ENCODE measurements at regions not wholly inside any gene's neighbourhood (a gene's known extent, or its start where the extent isn't known, plus 50 kb on each side); places are given as distances from the start of the nearest gene placed in this dataset.

- TF ChIP-seq POLR2A (IDR thresholded peaks at IDR 0.05) (no peak), POLR2AphosphoS5 (IDR thresholded peaks at IDR 0.05) (no peak), EP300 (IDR thresholded peaks at IDR 0.05) (no peak)
- TF ChIP-seq, protein P1, sequence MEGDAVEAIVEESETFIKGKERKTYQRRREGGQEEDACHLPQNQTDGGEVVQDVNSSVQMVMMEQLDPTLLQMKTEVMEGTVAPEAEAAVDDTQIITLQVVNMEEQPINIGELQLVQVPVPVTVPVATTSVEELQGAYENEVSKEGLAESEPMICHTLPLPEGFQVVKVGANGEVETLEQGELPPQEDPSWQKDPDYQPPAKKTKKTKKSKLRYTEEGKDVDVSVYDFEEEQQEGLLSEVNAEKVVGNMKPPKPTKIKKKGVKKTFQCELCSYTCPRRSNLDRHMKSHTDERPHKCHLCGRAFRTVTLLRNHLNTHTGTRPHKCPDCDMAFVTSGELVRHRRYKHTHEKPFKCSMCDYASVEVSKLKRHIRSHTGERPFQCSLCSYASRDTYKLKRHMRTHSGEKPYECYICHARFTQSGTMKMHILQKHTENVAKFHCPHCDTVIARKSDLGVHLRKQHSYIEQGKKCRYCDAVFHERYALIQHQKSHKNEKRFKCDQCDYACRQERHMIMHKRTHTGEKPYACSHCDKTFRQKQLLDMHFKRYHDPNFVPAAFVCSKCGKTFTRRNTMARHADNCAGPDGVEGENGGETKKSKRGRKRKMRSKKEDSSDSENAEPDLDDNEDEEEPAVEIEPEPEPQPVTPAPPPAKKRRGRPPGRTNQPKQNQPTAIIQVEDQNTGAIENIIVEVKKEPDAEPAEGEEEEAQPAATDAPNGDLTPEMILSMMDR (IDR thresholded peaks at IDR 0.05), result no peak
These were observed 317.9 kb upstream of the ZNF32 start for GRCh38 chr10:43966571-43966965.
